ENCODE measurements at regions not wholly inside any gene's neighbourhood (a gene's known extent, or its start where the extent isn't known, plus 50 kb on each side); places are given as distances from the start of the nearest gene placed in this dataset.

DNA sequence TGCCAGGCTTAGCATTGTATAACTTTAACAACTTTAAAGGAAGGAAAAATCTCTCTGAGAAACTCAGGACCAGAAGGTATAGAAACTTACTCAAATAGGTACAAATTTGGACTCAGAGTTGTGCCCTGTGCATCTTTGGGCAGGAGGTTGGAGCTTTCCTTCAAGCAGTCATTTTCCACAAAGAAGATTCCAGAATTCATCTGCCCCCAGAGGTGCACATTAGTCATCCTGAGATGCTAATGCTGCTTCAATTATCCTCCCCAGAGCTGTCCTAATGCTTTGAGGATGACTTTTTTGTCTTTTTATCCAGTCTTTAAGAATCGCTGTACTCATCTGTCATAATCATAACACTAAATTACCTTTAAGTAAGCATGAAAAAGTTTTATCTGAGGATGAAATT lies 243.0 kb upstream of the WWC1 start:
- no peaks in the 10 kb centered on the region for H3K9me2 ChIP-seq (ENCODE audit: insufficient read depth, low read length)
- H3K4me3 ChIP-seq (ENCODE audit: low read depth, low read length, poor library complexity, severe bottlenecking) = no peak overlapping the region
- H3K4me2 ChIP-seq (ENCODE audit: low read length) = no peak overlapping the region
- no peaks in the 10 kb centered on the region for H3K36me3 ChIP-seq (ENCODE audit: insufficient read depth, low read length)
- ChIA-PET CTCF (ENCODE audit: unreplicated experiment) (no interaction called here), POLR2A (no interaction called here)
- H3K27ac ChIP-seq (ENCODE audit: low read depth, low read length, poor library complexity, severe bottlenecking) = no peak overlapping the region
- no peaks in the 10 kb centered on the region for H3K9me3 ChIP-seq (ENCODE audit: low read length)
- no peaks in the 10 kb centered on the region for H4K20me1 ChIP-seq (ENCODE audit: insufficient read depth, low read length)
- no peak for DNase-seq (ENCODE audit: low spot score)
- no TSS peak for BruUV-seq (replicated peaks)
- no peaks in the 10 kb centered on the region for H3K4me1 ChIP-seq (ENCODE audit: insufficient read depth, low read length, poor library complexity, severe bottlenecking)
- intact Hi-C loops (cut with micrococcal nuclease; ENCODE audit: unreplicated experiment) = loop anchor here (5.0 kb wide), 1 partner anchor 326 kb away; no protein-coding TSS in a partner anchor
- TF ChIP-seq EZH2phosphoT487 (IDR thresholded peaks at IDR 0.05; ENCODE audit: borderline replicate concordance, low read depth, low read length) = no peak
- TF ChIP-seq, protein P1, sequence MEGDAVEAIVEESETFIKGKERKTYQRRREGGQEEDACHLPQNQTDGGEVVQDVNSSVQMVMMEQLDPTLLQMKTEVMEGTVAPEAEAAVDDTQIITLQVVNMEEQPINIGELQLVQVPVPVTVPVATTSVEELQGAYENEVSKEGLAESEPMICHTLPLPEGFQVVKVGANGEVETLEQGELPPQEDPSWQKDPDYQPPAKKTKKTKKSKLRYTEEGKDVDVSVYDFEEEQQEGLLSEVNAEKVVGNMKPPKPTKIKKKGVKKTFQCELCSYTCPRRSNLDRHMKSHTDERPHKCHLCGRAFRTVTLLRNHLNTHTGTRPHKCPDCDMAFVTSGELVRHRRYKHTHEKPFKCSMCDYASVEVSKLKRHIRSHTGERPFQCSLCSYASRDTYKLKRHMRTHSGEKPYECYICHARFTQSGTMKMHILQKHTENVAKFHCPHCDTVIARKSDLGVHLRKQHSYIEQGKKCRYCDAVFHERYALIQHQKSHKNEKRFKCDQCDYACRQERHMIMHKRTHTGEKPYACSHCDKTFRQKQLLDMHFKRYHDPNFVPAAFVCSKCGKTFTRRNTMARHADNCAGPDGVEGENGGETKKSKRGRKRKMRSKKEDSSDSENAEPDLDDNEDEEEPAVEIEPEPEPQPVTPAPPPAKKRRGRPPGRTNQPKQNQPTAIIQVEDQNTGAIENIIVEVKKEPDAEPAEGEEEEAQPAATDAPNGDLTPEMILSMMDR (conservative IDR thresholded peaks at IDR 0.05; ENCODE audit: low read length) = no peak
- no peak overlapping the region for H2AFZ ChIP-seq (ENCODE audit: low read length)
- no peaks in the 10 kb centered on the region for H3K79me2 ChIP-seq (ENCODE audit: insufficient read depth, low read depth, low read length)

DNA sequence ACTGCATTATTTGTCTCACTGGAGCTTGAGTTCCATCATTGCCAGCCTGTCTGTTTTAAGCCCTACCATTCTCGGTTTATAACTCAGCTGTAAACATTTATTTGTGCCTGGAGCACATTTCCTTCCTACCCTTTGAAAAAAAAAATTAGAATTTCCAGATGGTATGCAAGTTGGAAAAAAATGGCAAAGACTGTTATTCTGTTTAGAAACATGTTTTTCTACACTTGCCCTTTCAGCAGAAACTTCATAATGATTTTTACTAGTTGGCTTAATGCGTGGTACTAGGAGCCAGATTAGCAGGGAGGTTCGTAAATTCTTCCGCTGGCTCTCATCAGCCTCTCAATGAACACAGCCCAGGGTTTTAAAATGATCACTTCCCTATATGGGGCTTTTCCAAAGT lies 238.8 kb upstream of the WWC1 start:
- no peaks in the 10 kb centered on the region for H4K20me1 ChIP-seq (ENCODE audit: insufficient read depth, low read length)
- no peaks in the 10 kb centered on the region for H3K4me1 ChIP-seq (ENCODE audit: insufficient read depth, low read length, poor library complexity, severe bottlenecking)
- H3K79me2 ChIP-seq (ENCODE audit: insufficient read depth, low read depth, low read length) = no peaks in the 10 kb centered on the region
- CTCF ChIA-PET (ENCODE audit: unreplicated experiment) = no interaction called here
- intact Hi-C loops (cut with micrococcal nuclease; ENCODE audit: unreplicated experiment) = no loop called here
- POLR2A ChIA-PET = no interaction called here
- TF ChIP-seq, protein P1 (conservative IDR thresholded peaks at IDR 0.05; ENCODE audit: low read length) = no peak
- no peak for TF ChIP-seq EZH2phosphoT487 (IDR thresholded peaks at IDR 0.05; ENCODE audit: borderline replicate concordance, low read depth, low read length)
- no peaks in the 10 kb centered on the region for H3K9me2 ChIP-seq (ENCODE audit: insufficient read depth, low read length)
- no TSS peak for BruUV-seq (replicated peaks)
- no peaks in the 10 kb centered on the region for H3K9me3 ChIP-seq (ENCODE audit: low read length)
- H3K4me3 ChIP-seq (ENCODE audit: low read depth, low read length, poor library complexity, severe bottlenecking) = no peak overlapping the region
- H3K36me3 ChIP-seq (ENCODE audit: insufficient read depth, low read length) = no peaks in the 10 kb centered on the region
- H3K27ac ChIP-seq (ENCODE audit: low read depth, low read length, poor library complexity, severe bottlenecking) = no peak overlapping the region
- no peak for DNase-seq (ENCODE audit: low spot score)
- no peak overlapping the region for H2AFZ ChIP-seq (ENCODE audit: low read length)
- H3K4me2 ChIP-seq (ENCODE audit: low read length) = no peak overlapping the region

DNA sequence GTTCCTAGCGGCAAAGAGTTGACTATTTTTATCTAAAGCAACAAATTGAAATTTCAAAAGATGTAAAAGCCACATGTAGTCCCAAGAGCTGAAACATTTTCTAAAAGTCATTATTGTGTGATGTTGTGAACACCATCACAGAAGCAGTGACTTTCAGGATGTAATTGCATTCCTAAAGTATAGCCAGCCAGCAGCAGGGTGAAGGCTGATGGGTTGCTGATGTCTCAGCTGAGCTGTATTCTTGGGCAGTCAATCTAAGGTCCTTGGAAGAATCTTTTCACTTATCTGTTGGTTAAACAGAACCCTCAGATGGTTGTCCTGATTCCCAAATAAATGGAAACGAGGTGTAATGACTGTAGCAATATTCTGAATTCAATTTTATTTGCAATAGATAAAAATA lies 237.4 kb upstream of the WWC1 start:
- H3K4me1 ChIP-seq (ENCODE audit: insufficient read depth, low read length, poor library complexity, severe bottlenecking) = no peaks in the 10 kb centered on the region
- BruUV-seq (replicated peaks) = no TSS peak
- H2AFZ ChIP-seq (ENCODE audit: low read length) = no peak overlapping the region
- no peak overlapping the region for H3K4me3 ChIP-seq (ENCODE audit: low read depth, low read length, poor library complexity, severe bottlenecking)
- H3K9me2 ChIP-seq (ENCODE audit: insufficient read depth, low read length) = no peaks in the 10 kb centered on the region
- H3K36me3 ChIP-seq (ENCODE audit: insufficient read depth, low read length) = no peaks in the 10 kb centered on the region
- H3K4me2 ChIP-seq (ENCODE audit: low read length) = no peak overlapping the region
- DNase-seq (ENCODE audit: low spot score) = no peak
- ChIA-PET CTCF (ENCODE audit: unreplicated experiment) (no interaction called here), POLR2A (interaction anchor here (0.5 to 0.6 kb wide), 4 partner anchors 20 to 433 kb away, joined by 3 to 8 read pairs (median 4); no protein-coding TSS in a partner anchor)
- TF ChIP-seq, protein P1 (conservative IDR thresholded peaks at IDR 0.05; ENCODE audit: low read length) = no peak
- TF ChIP-seq EZH2phosphoT487 (IDR thresholded peaks at IDR 0.05; ENCODE audit: borderline replicate concordance, low read depth, low read length) = no peak
- intact Hi-C loops (cut with micrococcal nuclease; ENCODE audit: unreplicated experiment) = no loop called here
- H4K20me1 ChIP-seq (ENCODE audit: insufficient read depth, low read length) = no peaks in the 10 kb centered on the region
- no peaks in the 10 kb centered on the region for H3K9me3 ChIP-seq (ENCODE audit: low read length)
- H3K27ac ChIP-seq (ENCODE audit: low read depth, low read length, poor library complexity, severe bottlenecking) = no peak overlapping the region
- no peaks in the 10 kb centered on the region for H3K79me2 ChIP-seq (ENCODE audit: insufficient read depth, low read depth, low read length)
